Endothelial cell (in vitro differentiated cells): ENCODE measurements at regions not wholly inside any gene's neighbourhood (a gene's known extent, or its start where the extent isn't known, plus 50 kb on each side); places are given as distances from the start of the nearest gene placed in this dataset.

ENCODE experiments used
- DNase-seq: peaks from one replicate; pipeline ENCODE4 v3.0.0; 2021; ENCODE audit warnings: low spot score
- H3K27ac Mint-ChIP-seq: one replicate; pipeline ENCODE4 v1.8.0; 2021; ENCODE audit warnings: mixed read lengths, inconsistent platforms; ENCODE audit not compliant: unreplicated experiment
- H3K27me3 Mint-ChIP-seq: one replicate; pipeline ENCODE4 v1.8.0; 2021; ENCODE audit warnings: mild to moderate bottlenecking, moderate library complexity, mixed read lengths, inconsistent platforms; ENCODE audit not compliant: unreplicated experiment
- H3K36me3 Mint-ChIP-seq: one replicate; pipeline ENCODE4 v1.8.0; 2021; ENCODE audit warnings: mild to moderate bottlenecking, low read depth, mixed read lengths, inconsistent platforms; ENCODE audit not compliant: unreplicated experiment
- H3K4me1 Mint-ChIP-seq: one replicate; pipeline ENCODE4 v1.8.0; 2021; ENCODE audit warnings: mild to moderate bottlenecking, mixed read lengths, inconsistent platforms; ENCODE audit not compliant: unreplicated experiment
- H3K4me3 Mint-ChIP-seq: one replicate; pipeline ENCODE4 v1.8.0; 2021; ENCODE audit warnings: mild to moderate bottlenecking, mixed read lengths, inconsistent platforms; ENCODE audit not compliant: unreplicated experiment
- H3K9me3 Mint-ChIP-seq: one replicate; pipeline ENCODE4 v1.8.0; 2021; ENCODE audit warnings: mixed read lengths, inconsistent platforms; ENCODE audit not compliant: unreplicated experiment
- TF ChIP-seq, protein P1 (sequence below): fragments of 200-600 bp; sonication (generic); IDR thresholded peaks from one replicate; pipeline ENCODE4 v1.5.0; 2021; ENCODE audit warnings: antibody characterized with exemption; ENCODE audit not compliant: unreplicated experiment

- H3K4me1 Mint-ChIP-seq = no peaks in the 10 kb centered on the region
- DNase-seq = no peak
- no peaks in the 10 kb centered on the region for H3K9me3 Mint-ChIP-seq
- no peak overlapping the region for H3K27ac Mint-ChIP-seq
- no peak overlapping the region for H3K4me3 Mint-ChIP-seq
- no peaks in the 10 kb centered on the region for H3K36me3 Mint-ChIP-seq
- TF ChIP-seq, protein P1, sequence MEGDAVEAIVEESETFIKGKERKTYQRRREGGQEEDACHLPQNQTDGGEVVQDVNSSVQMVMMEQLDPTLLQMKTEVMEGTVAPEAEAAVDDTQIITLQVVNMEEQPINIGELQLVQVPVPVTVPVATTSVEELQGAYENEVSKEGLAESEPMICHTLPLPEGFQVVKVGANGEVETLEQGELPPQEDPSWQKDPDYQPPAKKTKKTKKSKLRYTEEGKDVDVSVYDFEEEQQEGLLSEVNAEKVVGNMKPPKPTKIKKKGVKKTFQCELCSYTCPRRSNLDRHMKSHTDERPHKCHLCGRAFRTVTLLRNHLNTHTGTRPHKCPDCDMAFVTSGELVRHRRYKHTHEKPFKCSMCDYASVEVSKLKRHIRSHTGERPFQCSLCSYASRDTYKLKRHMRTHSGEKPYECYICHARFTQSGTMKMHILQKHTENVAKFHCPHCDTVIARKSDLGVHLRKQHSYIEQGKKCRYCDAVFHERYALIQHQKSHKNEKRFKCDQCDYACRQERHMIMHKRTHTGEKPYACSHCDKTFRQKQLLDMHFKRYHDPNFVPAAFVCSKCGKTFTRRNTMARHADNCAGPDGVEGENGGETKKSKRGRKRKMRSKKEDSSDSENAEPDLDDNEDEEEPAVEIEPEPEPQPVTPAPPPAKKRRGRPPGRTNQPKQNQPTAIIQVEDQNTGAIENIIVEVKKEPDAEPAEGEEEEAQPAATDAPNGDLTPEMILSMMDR = no peak
- no peaks in the 10 kb centered on the region for H3K27me3 Mint-ChIP-seq
Observed at GRCh38 chr9:80945436-80945835, 743.9 kb downstream of the TLE1 start.

DNA sequence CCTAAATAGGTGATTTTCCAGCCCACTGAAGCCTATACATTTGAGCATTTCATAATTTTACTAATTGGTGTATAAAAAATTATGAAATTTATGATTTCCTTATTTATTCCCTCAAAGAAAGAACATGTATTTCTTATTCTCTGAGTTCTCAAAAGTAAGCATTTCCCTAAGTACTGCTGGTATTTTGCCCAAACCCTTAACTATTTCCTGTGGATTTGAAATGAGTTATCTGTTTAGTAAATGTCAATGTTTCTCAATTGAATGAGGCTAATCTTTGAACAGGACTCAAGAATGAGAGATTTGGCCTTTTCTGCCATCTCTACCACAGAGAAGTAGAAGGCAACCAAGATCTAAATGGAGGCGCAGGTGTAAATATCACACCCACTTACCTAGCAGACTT is 751.7 kb downstream of the TLE1 start:
- H3K27ac Mint-ChIP-seq = no peak overlapping the region
- no peaks in the 10 kb centered on the region for H3K27me3 Mint-ChIP-seq
- no peak for DNase-seq
- no peaks in the 10 kb centered on the region for H3K9me3 Mint-ChIP-seq
- no peak overlapping the region for H3K4me3 Mint-ChIP-seq
- peaks cover 4% of the 10 kb centered on the region for H3K4me1 Mint-ChIP-seq
- no peaks in the 10 kb centered on the region for H3K36me3 Mint-ChIP-seq
- TF ChIP-seq, protein P1 = no peak

DNA sequence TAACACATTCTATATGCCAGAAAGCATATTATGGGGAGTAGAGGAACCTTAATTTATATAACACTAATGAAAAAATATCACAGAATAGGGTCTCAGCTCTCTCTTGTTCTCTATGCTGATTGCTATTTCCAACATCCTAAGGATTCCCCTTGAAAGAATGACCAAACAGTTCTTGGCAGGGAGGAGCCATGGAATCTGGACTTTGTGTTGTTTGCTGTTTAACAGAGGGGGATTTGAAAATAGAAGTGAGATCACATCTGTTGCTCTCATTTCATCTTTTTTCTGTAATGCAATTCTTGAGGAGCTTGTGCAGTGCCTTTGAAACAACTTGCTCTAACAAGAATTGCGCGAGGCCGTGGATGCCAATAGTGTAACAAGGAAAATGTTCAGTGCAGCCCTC is 755.3 kb downstream of the TLE1 start:
- Mint-ChIP-seq H3K27ac (no peak overlapping the region), H3K4me3 (no peak overlapping the region), H3K27me3 (no peaks in the 10 kb centered on the region), H3K9me3 (no peaks in the 10 kb centered on the region), H3K36me3 (no peaks in the 10 kb centered on the region), H3K4me1 (peaks cover 4% of the 10 kb centered on the region)
- DNase-seq = no peak
- TF ChIP-seq, protein P1 = no peak

DNA sequence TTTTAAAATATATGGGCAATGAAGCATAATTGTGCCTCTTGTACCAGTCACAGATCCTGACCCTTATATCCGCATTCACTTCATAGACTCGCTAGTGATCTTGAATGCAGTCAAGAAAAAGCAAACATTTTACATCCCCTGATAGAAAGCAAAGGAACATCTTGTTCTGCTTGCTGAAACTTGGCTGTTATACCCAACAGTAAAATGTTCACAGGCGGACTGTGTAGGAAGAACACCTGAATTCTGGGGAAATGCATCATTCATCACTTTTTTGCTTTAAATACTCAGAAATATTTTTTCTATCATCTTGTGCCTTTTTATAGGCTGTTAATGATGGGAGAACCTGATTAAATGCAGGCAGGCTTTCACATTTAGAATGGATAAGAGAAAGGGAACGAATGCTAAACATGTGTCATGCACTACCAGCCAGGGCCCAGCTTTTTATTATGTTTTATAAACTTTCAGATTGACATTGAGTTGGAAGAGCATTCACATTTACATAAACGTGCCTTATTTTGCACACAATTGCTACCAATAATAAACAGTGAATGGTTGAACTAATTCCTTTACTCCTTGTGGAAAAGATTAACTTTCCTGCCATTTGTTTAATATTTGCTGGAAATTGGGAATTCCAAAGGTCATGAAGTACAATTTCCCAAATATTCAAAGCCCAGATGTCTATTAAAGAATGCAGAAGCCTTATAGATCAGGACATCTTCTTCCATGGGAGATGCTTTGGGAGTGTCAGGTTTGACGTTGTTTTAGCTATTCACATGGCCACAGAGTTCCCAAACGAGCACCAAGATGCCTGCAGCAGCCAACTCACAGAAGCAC is 756.2 kb downstream of the TLE1 start:
- Mint-ChIP-seq H3K27ac (no peak overlapping the region), H3K36me3 (no peaks in the 10 kb centered on the region), H3K4me3 (no peak overlapping the region), H3K27me3 (no peaks in the 10 kb centered on the region), H3K4me1 (peaks cover 4% of the 10 kb centered on the region), H3K9me3 (no peaks in the 10 kb centered on the region)
- DNase-seq = no peak
- TF ChIP-seq, protein P1 = no peak

GRCh38 chr9:80932181-80932580 is 757.2 kb downstream of the TLE1 start:
- no peak overlapping the region for H3K27ac Mint-ChIP-seq
- H3K36me3 Mint-ChIP-seq = no peaks in the 10 kb centered on the region

More at GRCh38 chr9:80932181-80932580, 757.2 kb downstream of the TLE1 start:
- Mint-ChIP-seq H3K4me1 (peaks cover 4% of the 10 kb centered on the region), H3K9me3 (no peaks in the 10 kb centered on the region), H3K27me3 (no peaks in the 10 kb centered on the region), H3K4me3 (no peak overlapping the region)
- no peak for DNase-seq
- TF ChIP-seq, protein P1 = no peak
